HT1080 (cell line): ENCODE measurements at regions not wholly inside any gene's neighbourhood (a gene's known extent, or its start where the extent isn't known, plus 50 kb on each side); places are given as distances from the start of the nearest gene placed in this dataset.

Experiments
- DNase-seq: peaks from one replicate; pipeline ENCODE4 v3.0.0-alpha.2; 2015; ENCODE audit warnings: low read depth

GRCh38 chr2:145199827-145200706, 680.1 kb upstream of the ZEB2 start:
- no peak for DNase-seq

DNA sequence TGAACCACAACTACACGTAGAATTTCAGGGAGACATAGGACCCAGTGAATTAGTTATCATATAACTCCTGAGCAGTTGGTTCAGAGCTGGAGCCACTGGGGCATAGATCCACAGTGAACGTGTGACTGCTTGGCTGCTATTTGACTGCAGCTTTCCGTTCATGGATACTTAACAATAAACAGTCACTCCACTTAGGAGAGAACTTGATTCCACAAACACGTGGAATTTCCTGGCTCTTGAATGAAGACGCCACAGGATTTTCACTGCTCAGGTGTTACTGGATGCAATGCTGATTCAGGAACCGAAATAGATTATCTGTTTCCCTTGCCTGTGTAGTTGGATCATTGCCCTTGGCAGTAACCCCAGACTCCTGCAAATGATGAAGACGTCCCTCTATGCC, 679.1 kb upstream of the ZEB2 start:
- DNase-seq = no peak

DNA sequence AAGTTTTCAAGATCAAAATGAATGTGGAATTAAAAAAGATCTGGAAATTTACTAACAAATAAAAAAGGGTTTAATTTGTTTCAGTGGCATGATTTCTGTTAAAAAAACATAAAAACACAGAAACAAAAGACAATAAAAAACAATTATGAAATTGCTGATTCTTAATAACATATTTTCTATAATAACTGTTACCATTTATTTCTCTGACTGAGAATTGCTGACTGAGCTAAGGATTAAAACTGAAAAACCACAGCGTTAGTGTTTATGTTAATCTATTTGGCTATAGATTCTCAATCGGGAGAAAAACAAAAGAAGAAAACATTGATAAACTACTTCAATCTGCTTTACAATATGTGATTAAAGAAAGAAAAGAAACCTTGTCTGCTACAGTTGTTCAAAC, 678.6 kb upstream of the ZEB2 start:
- no peak for DNase-seq

- DNase-seq = no peak
Measured at GRCh38 chr2:145197944-145198343, 678.0 kb upstream of the ZEB2 start.

GRCh38 chr2:145194673-145195072, 674.8 kb upstream of the ZEB2 start:
- DNase-seq = no peak

DNA sequence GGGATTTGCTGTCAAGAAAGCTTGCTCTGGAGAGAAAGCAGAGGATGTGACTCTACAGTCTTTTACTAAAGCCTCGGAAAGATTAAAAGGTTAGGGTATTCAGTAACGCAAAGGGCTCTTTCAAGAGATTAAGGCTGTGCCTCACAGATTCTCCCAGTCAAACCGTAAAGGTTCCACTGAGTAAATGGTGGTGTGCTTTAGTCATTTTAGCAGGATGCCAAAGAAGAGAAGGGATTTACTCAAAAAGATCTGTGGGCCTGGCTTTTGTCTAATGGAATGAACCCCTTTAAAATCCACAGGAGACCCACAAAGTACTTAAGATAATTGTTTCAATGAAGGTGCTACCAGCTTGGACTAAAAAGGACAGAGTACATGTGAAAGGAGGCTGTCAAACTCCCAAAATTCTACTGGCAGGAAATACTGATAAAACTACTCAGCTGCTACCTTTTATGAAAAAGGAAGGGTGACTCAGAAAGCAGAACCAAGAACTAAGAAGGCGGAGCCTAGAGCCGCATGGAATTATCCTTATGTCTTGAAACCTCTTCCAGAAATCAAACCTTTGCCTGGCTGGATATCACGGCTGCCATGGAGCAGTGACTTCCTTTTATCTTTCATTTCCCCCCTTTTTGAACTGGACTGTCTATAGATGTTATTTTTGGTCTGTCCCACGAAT, 670.2 kb upstream of the ZEB2 start:
- peak; percentile 56 for DNase-seq

GRCh38 chr2:145186303-145186702, 666.4 kb upstream of the ZEB2 start:
- DNase-seq = no peak

DNA sequence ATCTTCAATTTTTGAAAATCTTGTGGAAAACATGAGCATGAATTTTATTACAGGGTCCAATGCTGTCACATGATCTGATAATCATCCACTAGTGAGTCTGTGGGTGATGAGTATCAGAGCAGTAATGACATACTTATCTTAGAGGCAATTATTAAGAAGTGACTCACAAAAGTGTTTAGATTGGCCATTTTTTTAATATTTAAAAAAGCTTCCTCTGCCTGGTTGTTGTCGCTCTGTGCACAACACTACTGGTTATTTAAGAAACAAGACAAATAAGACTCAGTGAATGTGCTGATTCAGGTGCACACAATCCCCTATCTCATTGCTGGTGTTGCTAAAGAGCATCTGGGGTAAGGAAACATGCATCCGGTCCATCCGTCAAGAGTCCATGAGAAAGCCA, 665.8 kb upstream of the ZEB2 start:
- no peak for DNase-seq

GRCh38 chr2:145184741-145185651, 665.1 kb upstream of the ZEB2 start:
- no peak for DNase-seq

- no peak for DNase-seq
Measured at GRCh38 chr2:145169285-145169684, 649.4 kb upstream of the ZEB2 start.

DNA sequence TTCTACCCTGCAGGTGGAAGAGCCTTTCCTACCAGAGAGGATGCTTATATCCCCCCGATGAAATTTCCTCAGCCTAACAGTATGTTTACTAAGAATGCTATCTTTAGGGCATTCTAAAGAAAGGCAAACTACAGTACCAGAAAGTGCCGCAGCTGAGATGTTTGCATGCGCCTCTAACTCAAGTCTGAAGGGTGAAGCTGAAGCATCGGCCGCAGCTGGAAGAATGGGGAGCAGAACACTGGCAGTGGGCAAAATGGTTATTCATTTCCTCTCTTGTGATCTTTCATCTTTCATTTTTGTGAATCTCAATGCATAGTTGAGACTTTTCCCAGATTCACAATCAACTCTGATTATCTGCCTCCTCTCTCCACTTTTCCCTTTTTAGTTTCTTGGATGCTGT, 648.2 kb upstream of the ZEB2 start:
- DNase-seq = no peak

- DNase-seq = no peak
Measured at GRCh38 chr2:145166731-145167302, 646.9 kb upstream of the ZEB2 start.

GRCh38 chr2:145161656-145162055, 641.7 kb upstream of the ZEB2 start:
- DNase-seq = no peak

GRCh38 chr2:145160855-145161254, 640.9 kb upstream of the ZEB2 start:
- DNase-seq = no peak

DNA sequence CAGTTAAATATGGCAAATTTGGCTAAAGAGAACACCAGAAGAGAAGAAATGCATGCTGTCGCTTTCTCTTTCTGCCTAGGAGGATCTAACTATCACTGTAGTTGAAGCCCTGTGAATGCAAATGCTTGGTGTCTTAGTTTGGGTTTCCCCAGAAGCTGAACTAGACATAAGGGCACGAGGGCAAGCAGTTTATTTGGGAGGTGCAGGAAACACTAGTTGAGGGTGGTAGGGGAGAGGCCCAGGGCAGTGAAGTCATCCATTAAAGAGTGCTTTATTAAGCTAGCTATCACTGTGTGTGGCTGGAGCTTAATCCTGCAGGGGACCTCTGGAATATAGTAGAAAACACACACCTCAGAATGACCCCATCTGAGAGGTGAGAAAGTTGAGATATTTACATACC, 639.8 kb upstream of the ZEB2 start:
- DNase-seq = no peak

GRCh38 chr2:145157741-145158591, 638.0 kb upstream of the ZEB2 start:
- peak; percentile 55 for DNase-seq

DNA sequence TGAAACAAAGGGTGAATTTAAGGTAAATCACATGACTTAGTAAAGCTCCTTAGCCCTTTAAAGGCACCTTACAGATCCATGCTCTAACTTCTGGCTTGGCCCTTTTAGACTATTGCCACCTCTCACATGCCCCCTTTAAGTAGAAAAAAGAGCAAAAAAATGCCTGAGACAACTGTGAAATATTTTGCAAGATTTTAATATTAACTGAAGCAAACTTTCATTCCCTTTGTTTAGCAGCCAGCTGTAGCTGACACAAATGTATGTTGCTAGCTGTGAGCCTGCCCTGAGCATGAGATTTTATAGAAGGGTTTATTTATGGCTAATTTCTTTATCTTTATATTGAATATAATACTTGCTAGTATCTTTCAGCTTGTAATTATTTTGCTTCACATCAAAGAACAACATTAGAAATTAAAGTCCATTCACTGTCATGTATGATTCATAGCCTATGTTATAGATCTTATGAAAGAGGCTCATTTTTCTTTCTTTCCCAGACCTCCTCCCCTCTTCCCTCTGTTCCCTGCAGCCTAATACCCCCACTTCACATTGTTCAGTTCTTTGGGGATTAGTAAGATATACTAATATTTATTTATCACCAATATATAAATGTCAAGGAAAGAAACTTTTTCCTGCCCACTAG, 637.2 kb upstream of the ZEB2 start:
- no peak for DNase-seq

DNA sequence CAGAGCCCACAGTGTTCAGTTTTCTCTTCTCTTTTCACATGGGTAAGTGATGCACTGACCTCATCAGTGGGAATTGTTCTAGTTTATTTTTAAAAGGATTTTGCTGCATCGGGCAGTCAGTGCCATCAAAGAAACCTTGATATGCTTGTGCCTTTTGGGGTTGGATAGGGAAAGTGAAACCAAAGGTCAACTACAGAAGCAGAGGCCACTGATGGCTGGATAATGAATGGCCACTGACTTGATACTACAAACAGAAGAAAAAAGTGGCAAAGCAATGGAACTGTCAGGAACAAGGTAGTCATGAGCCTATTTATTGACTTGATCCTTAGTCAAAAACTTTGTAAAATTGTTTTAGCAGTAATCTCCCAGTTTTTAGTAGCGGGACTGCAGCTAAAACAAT, 636.3 kb upstream of the ZEB2 start:
- DNase-seq = no peak

DNA sequence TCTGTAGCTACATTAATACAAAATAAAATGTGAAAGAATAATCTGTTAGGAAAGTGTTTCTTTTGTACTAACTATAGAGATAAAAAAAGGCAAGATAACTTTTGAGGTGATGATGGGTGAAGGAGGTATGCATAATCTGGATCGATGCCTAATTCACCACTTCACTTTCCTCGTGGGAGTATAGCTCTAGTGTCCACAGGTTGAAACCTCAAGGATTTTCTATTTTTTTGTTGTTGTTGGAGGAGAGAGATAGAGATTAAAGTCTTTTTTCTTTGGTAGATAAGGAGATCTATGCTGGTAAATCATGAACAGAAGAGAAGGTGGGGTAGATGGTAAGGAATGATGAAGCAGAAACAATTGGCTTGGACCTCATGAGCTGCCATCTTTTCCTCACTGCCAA, 635.3 kb upstream of the ZEB2 start:
- DNase-seq = no peak

DNA sequence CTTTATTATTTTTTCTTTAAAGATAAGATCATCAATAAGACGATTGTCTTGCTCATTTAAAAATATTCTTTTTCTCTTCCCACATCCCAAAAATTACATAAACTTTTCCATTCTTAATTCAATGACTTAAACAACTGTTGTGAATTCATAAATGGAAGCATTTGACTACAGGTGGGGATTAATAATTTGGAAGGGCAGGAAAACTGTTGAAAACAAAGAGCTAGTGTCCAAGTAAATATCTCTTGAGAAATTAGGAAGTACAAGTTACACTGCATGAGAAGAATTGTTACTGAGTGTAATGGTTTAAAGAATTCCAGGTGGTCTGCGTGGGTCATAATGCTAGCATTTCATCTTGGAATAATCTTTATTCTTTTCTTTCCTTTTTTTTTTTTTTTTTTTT, 634.8 kb upstream of the ZEB2 start:
- DNase-seq = no peak
